GM12878 (cell line): ENCODE measurements at regions not wholly inside any gene's neighbourhood (a gene's known extent, or its start where the extent isn't known, plus 50 kb on each side); places are given as distances from the start of the nearest gene placed in this dataset.

Source experiments
- ASH2L ChIP-seq: fragments of 300-600, 200-600 bp; sonication (generic); IDR thresholded peaks from 2 replicates; pipeline ENCODE4 v1.6.1; 2017; ENCODE audit warnings: low read depth, mild to moderate bottlenecking, borderline replicate concordance
- EZH2 ChIP-seq: IDR thresholded peaks from 2 replicates; pipeline ENCODE4 v1.6.1; 2012; ENCODE audit warnings: low read depth, mild to moderate bottlenecking, control low read depth, inconsistent platforms, low read length, borderline replicate concordance; ENCODE audit not compliant: control insufficient read depth
- JUNB ChIP-seq: IDR thresholded peaks from 2 replicates; pipeline ENCODE4 v1.6.1; 2016; ENCODE audit warnings: antibody characterized with exemption, mild to moderate bottlenecking
- KAT2A ChIP-seq: conservative IDR thresholded peaks from 2 replicates; pipeline ENCODE4 v1.6.1; 2011; ENCODE audit warnings: low read depth, low read length; ENCODE audit not compliant: control insufficient read depth
- LARP7 ChIP-seq: fragments of 450-650 bp; IDR thresholded peaks from 2 replicates; pipeline ENCODE4 v1.6.1; 2017; ENCODE audit warnings: mild to moderate bottlenecking
- NFXL1 ChIP-seq: fragments of 450-650 bp; IDR thresholded peaks from 2 replicates; pipeline ENCODE4 v1.6.1; 2017; ENCODE audit warnings: antibody characterized with exemption, mild to moderate bottlenecking, borderline replicate concordance
- NR2C1 ChIP-seq: fragments of 450-650 bp; IDR thresholded peaks from 2 replicates; pipeline ENCODE4 v1.6.1; 2017; ENCODE audit warnings: antibody characterized with exemption, mild to moderate bottlenecking, moderate library complexity
- RCOR1 ChIP-seq: conservative IDR thresholded peaks from 2 replicates; pipeline ENCODE4 v1.6.1; 2012; ENCODE audit warnings: low read depth, low read length, improper control_type of control experiment
- SMAD1 ChIP-seq: fragments of 450-650 bp; IDR thresholded peaks from 2 replicates; pipeline ENCODE4 v1.6.1; 2018; ENCODE audit warnings: mild to moderate bottlenecking, low read depth; ENCODE audit not compliant: partially characterized antibody
- TCF7 ChIP-seq: IDR thresholded peaks from 2 replicates; pipeline ENCODE4 v1.6.1; 2014; ENCODE audit warnings: antibody characterized with exemption, borderline replicate concordance
- WRNIP1 ChIP-seq: IDR thresholded peaks from 2 replicates; pipeline ENCODE4 v1.6.1; 2011; ENCODE audit warnings: low read depth, low read length, improper control_type of control experiment, borderline replicate concordance
- ZNF217 ChIP-seq: fragments of 450-650 bp; IDR thresholded peaks from 2 replicates; pipeline ENCODE4 v1.6.1; 2017; ENCODE audit warnings: antibody characterized with exemption, mild to moderate bottlenecking
- TF ChIP-seq, protein P1 (sequence below): fragments of 450-650 bp; IDR thresholded peaks from 2 replicates; pipeline ENCODE4 v1.6.1; 2017; ENCODE audit warnings: antibody characterized with exemption, mild to moderate bottlenecking, moderate library complexity
- TF ChIP-seq, protein P2 (sequence below): fragments of 150-350 bp; IDR thresholded peaks from 2 replicates; pipeline ENCODE4 v1.6.1; 2016; ENCODE audit warnings: low read depth, low read length
- TF ChIP-seq, protein P3 (sequence below): IDR thresholded peaks from 2 replicates; pipeline ENCODE4 v1.6.1; 2012; ENCODE audit warnings: mild to moderate bottlenecking, low read depth, low read length
- TF ChIP-seq, protein P4 (sequence below): fragments of 450-650 bp; IDR thresholded peaks from 2 replicates; pipeline ENCODE4 v1.6.1; 2017; ENCODE audit warnings: mild to moderate bottlenecking, moderate library complexity

DNA sequence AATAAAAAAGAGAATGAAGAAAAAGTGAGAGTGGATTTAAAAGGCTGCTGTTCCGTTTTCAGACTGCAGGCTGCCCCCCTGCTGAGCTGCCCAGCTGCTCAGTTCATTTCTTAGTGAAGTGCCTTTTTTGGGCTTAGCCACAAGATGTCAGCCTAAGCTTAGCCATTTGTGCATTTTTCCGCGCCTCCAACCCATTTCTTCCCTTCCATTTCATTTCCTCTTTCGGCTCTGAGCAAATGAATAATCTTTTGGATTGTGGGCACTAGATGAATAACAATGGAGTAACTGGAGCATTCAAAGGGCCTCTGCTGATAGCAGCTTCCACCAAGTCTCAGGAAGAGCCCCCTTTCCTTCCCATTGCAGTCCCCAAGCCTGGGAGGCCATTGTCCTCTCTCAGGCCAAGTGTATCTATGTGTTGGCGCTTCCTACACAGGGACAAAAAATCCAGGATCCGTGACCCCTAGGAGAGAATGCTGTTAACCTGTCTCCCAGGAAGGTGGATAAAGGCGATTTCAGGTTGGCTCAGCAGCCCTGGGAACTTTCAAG is 83.5 kb upstream of the SPTLC3 start (continued):
- TF ChIP-seq, protein P1, sequence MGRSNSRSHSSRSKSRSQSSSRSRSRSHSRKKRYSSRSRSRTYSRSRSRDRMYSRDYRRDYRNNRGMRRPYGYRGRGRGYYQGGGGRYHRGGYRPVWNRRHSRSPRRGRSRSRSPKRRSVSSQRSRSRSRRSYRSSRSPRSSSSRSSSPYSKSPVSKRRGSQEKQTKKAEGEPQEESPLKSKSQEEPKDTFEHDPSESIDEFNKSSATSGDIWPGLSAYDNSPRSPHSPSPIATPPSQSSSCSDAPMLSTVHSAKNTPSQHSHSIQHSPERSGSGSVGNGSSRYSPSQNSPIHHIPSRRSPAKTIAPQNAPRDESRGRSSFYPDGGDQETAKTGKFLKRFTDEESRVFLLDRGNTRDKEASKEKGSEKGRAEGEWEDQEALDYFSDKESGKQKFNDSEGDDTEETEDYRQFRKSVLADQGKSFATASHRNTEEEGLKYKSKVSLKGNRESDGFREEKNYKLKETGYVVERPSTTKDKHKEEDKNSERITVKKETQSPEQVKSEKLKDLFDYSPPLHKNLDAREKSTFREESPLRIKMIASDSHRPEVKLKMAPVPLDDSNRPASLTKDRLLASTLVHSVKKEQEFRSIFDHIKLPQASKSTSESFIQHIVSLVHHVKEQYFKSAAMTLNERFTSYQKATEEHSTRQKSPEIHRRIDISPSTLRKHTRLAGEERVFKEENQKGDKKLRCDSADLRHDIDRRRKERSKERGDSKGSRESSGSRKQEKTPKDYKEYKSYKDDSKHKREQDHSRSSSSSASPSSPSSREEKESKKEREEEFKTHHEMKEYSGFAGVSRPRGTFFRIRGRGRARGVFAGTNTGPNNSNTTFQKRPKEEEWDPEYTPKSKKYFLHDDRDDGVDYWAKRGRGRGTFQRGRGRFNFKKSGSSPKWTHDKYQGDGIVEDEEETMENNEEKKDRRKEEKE, result no peak
- TF ChIP-seq RCOR1 (no peak), ASH2L (no peak), KAT2A (no peak), JUNB (peak; percentile 25; the same call in 1 of the 2 replicates), NFXL1 (no peak), SMAD1 (no peak), LARP7 (no peak), WRNIP1 (no peak), TCF7 (no peak), EZH2 (no peak), ZNF217 (no peak), NR2C1 (no peak)
- TF ChIP-seq, protein P2, sequence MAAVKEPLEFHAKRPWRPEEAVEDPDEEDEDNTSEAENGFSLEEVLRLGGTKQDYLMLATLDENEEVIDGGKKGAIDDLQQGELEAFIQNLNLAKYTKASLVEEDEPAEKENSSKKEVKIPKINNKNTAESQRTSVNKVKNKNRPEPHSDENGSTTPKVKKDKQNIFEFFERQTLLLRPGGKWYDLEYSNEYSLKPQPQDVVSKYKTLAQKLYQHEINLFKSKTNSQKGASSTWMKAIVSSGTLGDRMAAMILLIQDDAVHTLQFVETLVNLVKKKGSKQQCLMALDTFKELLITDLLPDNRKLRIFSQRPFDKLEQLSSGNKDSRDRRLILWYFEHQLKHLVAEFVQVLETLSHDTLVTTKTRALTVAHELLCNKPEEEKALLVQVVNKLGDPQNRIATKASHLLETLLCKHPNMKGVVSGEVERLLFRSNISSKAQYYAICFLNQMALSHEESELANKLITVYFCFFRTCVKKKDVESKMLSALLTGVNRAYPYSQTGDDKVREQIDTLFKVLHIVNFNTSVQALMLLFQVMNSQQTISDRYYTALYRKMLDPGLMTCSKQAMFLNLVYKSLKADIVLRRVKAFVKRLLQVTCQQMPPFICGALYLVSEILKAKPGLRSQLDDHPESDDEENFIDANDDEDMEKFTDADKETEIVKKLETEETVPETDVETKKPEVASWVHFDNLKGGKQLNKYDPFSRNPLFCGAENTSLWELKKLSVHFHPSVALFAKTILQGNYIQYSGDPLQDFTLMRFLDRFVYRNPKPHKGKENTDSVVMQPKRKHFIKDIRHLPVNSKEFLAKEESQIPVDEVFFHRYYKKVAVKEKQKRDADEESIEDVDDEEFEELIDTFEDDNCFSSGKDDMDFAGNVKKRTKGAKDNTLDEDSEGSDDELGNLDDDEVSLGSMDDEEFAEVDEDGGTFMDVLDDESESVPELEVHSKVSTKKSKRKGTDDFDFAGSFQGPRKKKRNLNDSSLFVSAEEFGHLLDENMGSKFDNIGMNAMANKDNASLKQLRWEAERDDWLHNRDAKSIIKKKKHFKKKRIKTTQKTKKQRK, result no peak
- TF ChIP-seq, protein P3, sequence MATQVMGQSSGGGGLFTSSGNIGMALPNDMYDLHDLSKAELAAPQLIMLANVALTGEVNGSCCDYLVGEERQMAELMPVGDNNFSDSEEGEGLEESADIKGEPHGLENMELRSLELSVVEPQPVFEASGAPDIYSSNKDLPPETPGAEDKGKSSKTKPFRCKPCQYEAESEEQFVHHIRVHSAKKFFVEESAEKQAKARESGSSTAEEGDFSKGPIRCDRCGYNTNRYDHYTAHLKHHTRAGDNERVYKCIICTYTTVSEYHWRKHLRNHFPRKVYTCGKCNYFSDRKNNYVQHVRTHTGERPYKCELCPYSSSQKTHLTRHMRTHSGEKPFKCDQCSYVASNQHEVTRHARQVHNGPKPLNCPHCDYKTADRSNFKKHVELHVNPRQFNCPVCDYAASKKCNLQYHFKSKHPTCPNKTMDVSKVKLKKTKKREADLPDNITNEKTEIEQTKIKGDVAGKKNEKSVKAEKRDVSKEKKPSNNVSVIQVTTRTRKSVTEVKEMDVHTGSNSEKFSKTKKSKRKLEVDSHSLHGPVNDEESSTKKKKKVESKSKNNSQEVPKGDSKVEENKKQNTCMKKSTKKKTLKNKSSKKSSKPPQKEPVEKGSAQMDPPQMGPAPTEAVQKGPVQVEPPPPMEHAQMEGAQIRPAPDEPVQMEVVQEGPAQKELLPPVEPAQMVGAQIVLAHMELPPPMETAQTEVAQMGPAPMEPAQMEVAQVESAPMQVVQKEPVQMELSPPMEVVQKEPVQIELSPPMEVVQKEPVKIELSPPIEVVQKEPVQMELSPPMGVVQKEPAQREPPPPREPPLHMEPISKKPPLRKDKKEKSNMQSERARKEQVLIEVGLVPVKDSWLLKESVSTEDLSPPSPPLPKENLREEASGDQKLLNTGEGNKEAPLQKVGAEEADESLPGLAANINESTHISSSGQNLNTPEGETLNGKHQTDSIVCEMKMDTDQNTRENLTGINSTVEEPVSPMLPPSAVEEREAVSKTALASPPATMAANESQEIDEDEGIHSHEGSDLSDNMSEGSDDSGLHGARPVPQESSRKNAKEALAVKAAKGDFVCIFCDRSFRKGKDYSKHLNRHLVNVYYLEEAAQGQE, result no peak
- TF ChIP-seq, protein P4, sequence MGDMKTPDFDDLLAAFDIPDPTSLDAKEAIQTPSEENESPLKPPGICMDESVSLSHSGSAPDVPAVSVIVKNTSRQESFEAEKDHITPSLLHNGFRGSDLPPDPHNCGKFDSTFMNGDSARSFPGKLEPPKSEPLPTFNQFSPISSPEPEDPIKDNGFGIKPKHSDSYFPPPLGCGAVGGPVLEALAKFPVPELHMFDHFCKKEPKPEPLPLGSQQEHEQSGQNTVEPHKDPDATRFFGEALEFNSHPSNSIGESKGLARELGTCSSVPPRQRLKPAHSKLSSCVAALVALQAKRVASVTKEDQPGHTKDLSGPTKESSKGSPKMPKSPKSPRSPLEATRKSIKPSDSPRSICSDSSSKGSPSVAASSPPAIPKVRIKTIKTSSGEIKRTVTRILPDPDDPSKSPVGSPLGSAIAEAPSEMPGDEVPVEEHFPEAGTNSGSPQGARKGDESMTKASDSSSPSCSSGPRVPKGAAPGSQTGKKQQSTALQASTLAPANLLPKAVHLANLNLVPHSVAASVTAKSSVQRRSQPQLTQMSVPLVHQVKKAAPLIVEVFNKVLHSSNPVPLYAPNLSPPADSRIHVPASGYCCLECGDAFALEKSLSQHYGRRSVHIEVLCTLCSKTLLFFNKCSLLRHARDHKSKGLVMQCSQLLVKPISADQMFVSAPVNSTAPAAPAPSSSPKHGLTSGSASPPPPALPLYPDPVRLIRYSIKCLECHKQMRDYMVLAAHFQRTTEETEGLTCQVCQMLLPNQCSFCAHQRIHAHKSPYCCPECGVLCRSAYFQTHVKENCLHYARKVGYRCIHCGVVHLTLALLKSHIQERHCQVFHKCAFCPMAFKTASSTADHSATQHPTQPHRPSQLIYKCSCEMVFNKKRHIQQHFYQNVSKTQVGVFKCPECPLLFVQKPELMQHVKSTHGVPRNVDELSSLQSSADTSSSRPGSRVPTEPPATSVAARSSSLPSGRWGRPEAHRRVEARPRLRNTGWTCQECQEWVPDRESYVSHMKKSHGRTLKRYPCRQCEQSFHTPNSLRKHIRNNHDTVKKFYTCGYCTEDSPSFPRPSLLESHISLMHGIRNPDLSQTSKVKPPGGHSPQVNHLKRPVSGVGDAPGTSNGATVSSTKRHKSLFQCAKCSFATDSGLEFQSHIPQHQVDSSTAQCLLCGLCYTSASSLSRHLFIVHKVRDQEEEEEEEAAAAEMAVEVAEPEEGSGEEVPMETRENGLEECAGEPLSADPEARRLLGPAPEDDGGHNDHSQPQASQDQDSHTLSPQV, result no peak
